ENCODE measurements at regions not wholly inside any gene's neighbourhood (a gene's known extent, or its start where the extent isn't known, plus 50 kb on each side); places are given as distances from the start of the nearest gene placed in this dataset.
"Not testable (repeated sequence)": the region's sequence is repeated elsewhere in the genome, so short reads cannot be mapped to it uniquely, and the experiment has no call there.

- H3K4me3 Mint-ChIP-seq; DNase-seq (ENCODE audit: low read depth, low spot score); H3K27ac Mint-ChIP-seq (ENCODE audit: unreplicated experiment); H3K36me3 Mint-ChIP-seq (ENCODE audit: low read depth); H3K27me3 Mint-ChIP-seq (ENCODE audit: low read depth); H3K9me3 Mint-ChIP-seq: not testable (repeated sequence)
- peaks cover 31% of the 10 kb centered on the region for H3K4me1 Mint-ChIP-seq
These were observed 97.5 kb downstream of the ZNF664 start for GRCh38 chr12:124070394-124071074.

- Mint-ChIP-seq H3K9me3 (no peaks in the 10 kb centered on the region), H3K27me3 (ENCODE audit: low read depth) (no peaks in the 10 kb centered on the region), H3K4me3 (no peak overlapping the region), H3K27ac (ENCODE audit: unreplicated experiment) (no peak overlapping the region), H3K4me1 (peaks cover 31% of the 10 kb centered on the region), H3K36me3 (ENCODE audit: low read depth) (no peaks in the 10 kb centered on the region)
- no peak for DNase-seq (ENCODE audit: low read depth, low spot score)
- TF ChIP-seq CTCF (conservative IDR thresholded peaks at IDR 0.05) = no peak
These were observed 98.0 kb downstream of the ZNF664 start for GRCh38 chr12:124071075-124071443.

- TF ChIP-seq CTCF (conservative IDR thresholded peaks at IDR 0.05) = no peak
- no peaks in the 10 kb centered on the region for H3K36me3 Mint-ChIP-seq (ENCODE audit: low read depth)
- no peak overlapping the region for H3K27ac Mint-ChIP-seq (ENCODE audit: unreplicated experiment)
- no peak for DNase-seq (ENCODE audit: low read depth, low spot score)
- no peaks in the 10 kb centered on the region for H3K27me3 Mint-ChIP-seq (ENCODE audit: low read depth)
- peaks cover 34% of the 10 kb centered on the region for H3K4me1 Mint-ChIP-seq
- no peaks in the 10 kb centered on the region for H3K9me3 Mint-ChIP-seq
- no peak overlapping the region for H3K4me3 Mint-ChIP-seq
These were observed 100.5 kb downstream of the ZNF664 start for GRCh38 chr12:124073356-124074035.

- Mint-ChIP-seq H3K27ac (ENCODE audit: unreplicated experiment) (no peak overlapping the region), H3K36me3 (ENCODE audit: low read depth) (no peaks in the 10 kb centered on the region), H3K9me3 (no peaks in the 10 kb centered on the region), H3K27me3 (ENCODE audit: low read depth) (no peaks in the 10 kb centered on the region), H3K4me3 (no peak overlapping the region), H3K4me1 (peaks cover 29% of the 10 kb centered on the region)
- no peak for TF ChIP-seq CTCF (conservative IDR thresholded peaks at IDR 0.05)
- DNase-seq (ENCODE audit: low read depth, low spot score) = no peak
These were observed 102.8 kb downstream of the ZNF664 start for GRCh38 chr12:124075841-124076240.

GRCh38 chr12:124077701-124078100 is 104.7 kb downstream of the ZNF664 start:
- Mint-ChIP-seq H3K4me3 (no peak overlapping the region), H3K36me3 (ENCODE audit: low read depth) (no peaks in the 10 kb centered on the region), H3K27me3 (ENCODE audit: low read depth) (no peaks in the 10 kb centered on the region), H3K4me1 (peaks cover 16% of the 10 kb centered on the region), H3K27ac (ENCODE audit: unreplicated experiment) (no peak overlapping the region), H3K9me3 (no peaks in the 10 kb centered on the region)
- TF ChIP-seq CTCF (conservative IDR thresholded peaks at IDR 0.05) = no peak
- no peak for DNase-seq (ENCODE audit: low read depth, low spot score)

- Mint-ChIP-seq H3K9me3 (no peaks in the 10 kb centered on the region), H3K27ac (ENCODE audit: unreplicated experiment) (no peak overlapping the region), H3K27me3 (ENCODE audit: low read depth) (no peaks in the 10 kb centered on the region), H3K4me3 (no peak overlapping the region), H3K4me1 (peaks cover 6% of the 10 kb centered on the region), H3K36me3 (ENCODE audit: low read depth) (no peaks in the 10 kb centered on the region)
- no peak for TF ChIP-seq CTCF (conservative IDR thresholded peaks at IDR 0.05)
- no peak for DNase-seq (ENCODE audit: low read depth, low spot score)
These were observed 105.8 kb downstream of the ZNF664 start for GRCh38 chr12:124078800-124079199.

Data from neural crest cell (in vitro differentiated cells).